ENCODE measurements at regions not wholly inside any gene's neighbourhood (a gene's known extent, or its start where the extent isn't known, plus 50 kb on each side); places are given as distances from the start of the nearest gene placed in this dataset.

DNA sequence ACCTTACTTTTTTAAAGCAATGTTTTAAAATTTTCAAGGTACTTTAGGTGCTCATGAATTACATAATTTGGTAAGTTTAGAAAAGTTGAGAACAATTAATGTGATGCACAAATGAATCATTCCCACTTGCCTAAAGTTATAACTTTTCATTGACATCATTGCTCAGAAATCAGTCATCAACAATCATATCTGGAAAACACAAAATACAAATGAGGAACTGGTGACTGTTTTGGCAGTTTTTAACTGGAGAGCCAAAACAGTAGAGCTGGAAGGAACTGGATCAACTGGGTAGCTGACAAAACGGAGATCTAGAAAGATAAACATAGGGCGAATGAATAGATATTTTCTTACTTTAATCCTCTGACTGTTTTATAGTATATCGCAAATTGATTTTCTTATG, 767.1 kb downstream of the IGSF11 start:
- H2BK5ac ChIP-seq (ENCODE audit: low read depth, low read length), result no peak overlapping the region
- no peaks in the 10 kb centered on the region for H3K4me1 ChIP-seq (replicated peaks in 1 of 4; ENCODE audit: control insufficient read depth in 3 of 4, insufficient read depth in 4 of 4, low read length in 3 of 4)
- no peak overlapping the region for H2BK12ac ChIP-seq (ENCODE audit: low read depth, low read length)
- FAIRE-seq (no peak), DNase-seq (ENCODE audit: low read depth in 1 of 2, low spot score in 2 of 2) (no peak)
- H2BK15ac ChIP-seq (ENCODE audit: low read length), result no peak overlapping the region
- no peak overlapping the region for H2BK20ac ChIP-seq (ENCODE audit: low read length)
- H4K91ac ChIP-seq (replicated peaks; ENCODE audit: insufficient read length, low read length), result no peak overlapping the region
- no peak for TF ChIP-seq RNF2 (IDR thresholded peaks at IDR 0.05; ENCODE audit: borderline replicate concordance, low read depth, low read length, missing control alignments, poor library complexity, severe bottlenecking)
- TF ChIP-seq SIRT6 (IDR thresholded peaks at IDR 0.05; ENCODE audit: low read length), result no peak
- TF ChIP-seq POLR2AphosphoS5 (IDR thresholded peaks at IDR 0.05; ENCODE audit: low read depth, low read length), result no peak
- no peak for TF ChIP-seq CTCF (IDR thresholded peaks at IDR 0.05; ENCODE audit: control extremely low read depth in 1 of 3, insufficient read depth in 1 of 3, low read depth in 1 of 3, low read length in 3 of 3)
- H4K5ac ChIP-seq (ENCODE audit: insufficient read length, low read depth, low read length), result no peak overlapping the region
- no peaks in the 10 kb centered on the region; a peak in 1 of 8 replicates for H3K36me3 ChIP-seq (ENCODE audit: control insufficient read depth in 2 of 4, insufficient read depth in 4 of 4, low read length in 3 of 4)
- no peak overlapping the region for H3K9ac ChIP-seq (replicated peaks in 1 of 4; ENCODE audit: extremely low read depth in 1 of 4, low read depth in 3 of 4, low read length in 3 of 4)
- no peaks in the 10 kb centered on the region for H3K79me1 ChIP-seq (ENCODE audit: low read depth, low read length)
- no peaks in the 10 kb centered on the region for H3K23me2 ChIP-seq (ENCODE audit: low read depth, low read length)
- H3K4me3 ChIP-seq (ENCODE audit: extremely low read depth in 1 of 4, insufficient read depth in 2 of 4, low read depth in 3 of 4, low read length in 4 of 4), result no peak overlapping the region
- no peak overlapping the region for H4K8ac ChIP-seq (ENCODE audit: extremely low read depth, insufficient read depth, low read length)
- no peak overlapping the region for H2BK120ac ChIP-seq (replicated peaks; ENCODE audit: low read depth, low read length)
- WGBS, 2 experiments (ENCODE audit: extremely low coverage in 1 of 2, insufficient coverage in 1 of 2, insufficient read length in 1 of 2, insufficient replicate concordance in 2 of 2, low coverage in 1 of 2, low lambda C conversion rate in 2 of 2, missing lambda C conversion rate in 1 of 2), result 96% methylated on average over 3 of the region's 3 CpGs; no CpG with 5 or more reads in 1 of the 2 experiments
- no peaks in the 10 kb centered on the region for H3K79me2 ChIP-seq (ENCODE audit: control insufficient read depth in 1 of 2, insufficient read depth in 2 of 2, low read length in 2 of 2)
- H3K9me3 ChIP-seq (ENCODE audit: insufficient read depth in 2 of 2, low read depth in 1 of 2, low read length in 1 of 2), result peaks cover 0 to 7% of the 10 kb centered on the region in 2 experiments; a peak in 1 of 4 replicates
- CTCF ChIA-PET (ENCODE audit: partially characterized antibody), result no interaction called here
- no peaks in the 10 kb centered on the region for H4K20me1 ChIP-seq (replicated peaks in 1 of 2; ENCODE audit: control insufficient read depth in 1 of 2, insufficient read depth in 2 of 2, low read length in 2 of 2)
- H3K23ac ChIP-seq (ENCODE audit: insufficient read length), result no peak overlapping the region
- H3K27ac ChIP-seq (ENCODE audit: low read depth, low read length), result no peak overlapping the region
- no peak overlapping the region for H2AK5ac ChIP-seq (ENCODE audit: low read depth, low read length)
- H3K27me3 ChIP-seq (replicated peaks in 1 of 4; ENCODE audit: control insufficient read depth in 3 of 4, extremely low read depth in 1 of 4, insufficient read depth in 3 of 4, low read length in 3 of 4), result no peaks in the 10 kb centered on the region
- no peak overlapping the region for H3K18ac ChIP-seq (ENCODE audit: extremely low read depth, low read length)
- H3K4me2 ChIP-seq (ENCODE audit: insufficient read depth in 1 of 2, low read depth in 2 of 2, low read length in 2 of 2), result no peak overlapping the region
- POLR2A ChIA-PET (ENCODE audit: partially characterized antibody), result no interaction called here
- H3K56ac ChIP-seq (replicated peaks; ENCODE audit: insufficient read length, low read depth, low read length), result no peak overlapping the region
- no peak overlapping the region for H2AFZ ChIP-seq (ENCODE audit: low read length)
- no peak overlapping the region for H3K4ac ChIP-seq (replicated peaks; ENCODE audit: insufficient read length, low read depth, low read length)
- no peak overlapping the region for H3K14ac ChIP-seq (ENCODE audit: insufficient read length)
